SW 1271 (cell line): ENCODE measurements at regions not wholly inside any gene's neighbourhood (a gene's known extent, or its start where the extent isn't known, plus 50 kb on each side); places are given as distances from the start of the nearest gene placed in this dataset.
"Not testable (repeated sequence)": the region's sequence is repeated elsewhere in the genome, so short reads cannot be mapped to it uniquely, and the experiment has no call there.

Source experiments
- DNase-seq, 2 experiments: peaks; one replicate each; lab custom pipeline; 2025; lab: John Stamatoyannopoulos, UW

GRCh38 chr7:145104400-145104799 is 268.5 kb upstream of the TPK1 start:
- DNase-seq, result no peak

- not testable (repeated sequence) for DNase-seq
Measured at GRCh38 chr7:145102199-145102598, 266.3 kb upstream of the TPK1 start.

GRCh38 chr7:145092766-145093165 is 256.9 kb upstream of the TPK1 start:
- DNase-seq, result no peak

GRCh38 chr7:145088111-145088745 is 252.4 kb upstream of the TPK1 start:
- DNase-seq, result no peak

DNA sequence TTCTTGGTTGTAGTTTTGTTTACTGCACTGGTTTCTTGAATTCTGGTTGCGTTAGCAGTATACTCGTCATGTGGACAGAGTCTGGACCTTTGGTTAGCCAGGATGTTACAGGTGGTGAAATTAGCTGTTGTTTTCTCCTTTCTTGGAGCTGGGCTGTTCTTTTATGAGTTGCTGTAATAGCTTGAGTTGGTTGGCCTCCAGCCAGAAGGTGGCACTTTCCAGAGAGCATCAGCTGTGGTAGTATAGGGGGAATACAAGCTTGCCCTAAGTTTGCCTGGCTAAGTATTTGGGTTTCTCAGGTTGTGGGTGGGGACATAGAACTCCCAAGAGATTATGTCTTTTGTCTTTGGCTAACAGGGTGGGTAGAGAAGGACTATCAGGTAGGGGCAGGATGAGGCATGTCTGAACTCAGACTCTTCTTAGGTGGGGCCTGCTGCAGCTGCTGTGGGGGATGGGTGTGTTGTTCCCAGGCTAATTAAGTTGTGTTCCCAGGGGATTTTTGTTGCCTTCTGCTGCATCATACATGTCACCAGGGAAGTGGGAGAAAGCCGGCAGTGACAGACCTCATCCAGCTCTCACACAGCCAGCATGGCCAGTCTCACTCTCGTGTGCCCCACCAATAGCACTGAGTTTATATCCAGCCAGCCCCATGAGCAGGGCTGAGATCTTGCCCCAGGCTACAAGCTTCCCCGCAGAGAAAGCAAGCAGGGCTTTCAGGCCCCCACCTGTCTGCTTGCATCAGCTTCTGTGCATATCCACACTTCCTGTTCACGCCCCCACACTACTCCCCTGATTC is 246.7 kb upstream of the TPK1 start:
- no peak for DNase-seq

DNA sequence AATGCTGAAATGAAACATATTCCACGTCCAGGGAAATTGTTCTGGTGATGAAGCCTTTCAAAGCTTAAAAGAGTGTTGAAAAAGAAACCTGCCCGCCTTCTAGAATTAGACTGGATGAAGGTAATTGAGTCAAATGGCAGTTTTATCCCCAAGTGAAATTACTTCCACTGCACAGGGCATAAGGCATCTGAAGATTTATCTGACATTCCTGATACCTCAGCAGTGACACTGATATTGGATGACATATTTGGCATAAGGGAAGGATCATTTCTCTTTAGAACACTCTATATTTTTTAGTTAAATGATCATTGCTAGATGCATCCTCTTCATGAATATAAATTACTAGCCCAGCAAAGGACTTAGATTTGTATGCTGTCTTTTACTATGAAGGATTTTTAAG is 229.6 kb upstream of the TPK1 start:
- DNase-seq, result no peak

- DNase-seq, result no peak
Measured at GRCh38 chr7:145064114-145064513, 228.3 kb upstream of the TPK1 start.

DNA sequence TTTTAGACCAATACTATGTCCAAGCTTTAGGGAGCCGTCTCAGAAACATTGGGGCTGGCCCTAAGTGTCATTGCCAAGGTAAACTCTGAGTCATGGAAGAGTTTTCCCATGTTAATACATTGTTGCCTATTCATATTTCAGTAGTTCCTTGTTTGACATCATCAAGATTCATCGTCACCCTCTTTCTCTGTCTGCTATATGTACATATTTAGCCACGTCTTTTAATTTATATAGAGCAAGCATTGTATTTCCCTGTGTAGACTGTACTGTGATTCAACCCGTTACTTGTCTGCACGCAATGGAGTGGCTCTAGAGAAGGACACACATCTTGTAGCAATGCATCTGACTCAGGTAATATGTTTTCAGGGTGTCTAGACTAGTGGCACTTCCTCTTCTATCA is 217.9 kb upstream of the TPK1 start:
- DNase-seq, result no peak

GRCh38 chr7:145050415-145050814 is 214.6 kb upstream of the TPK1 start:
- DNase-seq, result no peak

- DNase-seq, result peak in 1 of 2 experiments; percentile 14
Measured at GRCh38 chr7:145036604-145037405, 201.0 kb upstream of the TPK1 start.

DNA sequence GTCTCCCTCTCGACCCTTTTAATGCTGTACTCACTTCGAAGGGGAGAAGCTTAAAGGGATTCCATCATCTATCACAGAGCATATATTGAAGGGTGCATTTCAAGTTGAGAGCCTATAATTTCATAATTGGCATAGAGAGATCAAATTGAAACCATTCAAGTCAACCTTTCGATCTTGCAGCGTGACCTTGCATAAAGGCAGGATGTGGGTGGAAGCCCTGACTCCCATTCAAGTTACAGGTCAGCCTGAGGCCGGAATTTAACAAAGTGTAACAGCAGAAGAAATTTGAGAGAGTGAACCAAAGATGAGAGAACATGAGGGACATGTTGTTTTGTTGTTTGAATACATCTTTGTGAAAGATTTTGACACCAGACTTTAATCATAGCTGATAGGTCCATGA is 195.3 kb upstream of the TPK1 start:
- no peak for DNase-seq

DNA sequence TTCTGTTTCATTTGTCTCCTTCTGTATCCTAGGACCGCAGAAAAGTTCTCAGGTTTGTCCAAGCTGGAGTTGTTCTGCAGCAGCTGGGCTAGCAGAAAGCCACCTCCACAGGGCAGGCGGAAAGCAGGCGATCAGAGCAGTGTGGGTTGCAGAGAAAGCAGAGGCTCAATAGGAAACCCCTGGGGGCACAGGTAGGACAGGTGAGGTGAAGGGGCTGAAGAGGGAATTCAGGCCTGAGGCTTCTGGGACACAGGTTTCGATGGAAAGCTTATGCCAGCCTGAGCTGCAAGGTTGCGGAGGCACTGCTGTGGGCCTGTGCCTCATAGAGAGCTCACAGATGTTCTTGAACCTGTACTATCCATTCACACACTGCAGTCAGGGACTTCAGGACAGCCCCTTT is 194.9 kb upstream of the TPK1 start:
- DNase-seq, result no peak

DNA sequence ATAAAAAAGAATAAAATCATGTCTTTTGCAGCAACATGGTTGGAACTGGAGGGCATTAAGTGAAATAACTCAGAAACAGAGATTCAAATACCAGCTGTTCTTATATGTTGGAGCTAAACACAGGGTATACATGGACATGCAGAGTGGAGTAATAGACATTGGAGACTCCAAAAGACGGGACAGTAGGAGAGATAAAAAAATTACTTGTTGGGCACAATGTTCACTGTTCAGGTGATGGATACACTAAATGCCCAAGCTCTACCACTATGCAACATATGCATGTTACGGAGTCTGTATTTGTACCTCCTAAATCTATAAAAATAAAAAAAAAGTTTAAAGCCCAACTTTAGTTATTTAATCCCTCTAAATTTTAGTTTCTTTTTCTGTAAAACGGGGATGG is 184.6 kb upstream of the TPK1 start:
- no peak for DNase-seq

GRCh38 chr7:145016068-145016467 is 180.2 kb upstream of the TPK1 start:
- no peak for DNase-seq

GRCh38 chr7:145009876-145010275 is 174.0 kb upstream of the TPK1 start:
- no peak for DNase-seq

DNA sequence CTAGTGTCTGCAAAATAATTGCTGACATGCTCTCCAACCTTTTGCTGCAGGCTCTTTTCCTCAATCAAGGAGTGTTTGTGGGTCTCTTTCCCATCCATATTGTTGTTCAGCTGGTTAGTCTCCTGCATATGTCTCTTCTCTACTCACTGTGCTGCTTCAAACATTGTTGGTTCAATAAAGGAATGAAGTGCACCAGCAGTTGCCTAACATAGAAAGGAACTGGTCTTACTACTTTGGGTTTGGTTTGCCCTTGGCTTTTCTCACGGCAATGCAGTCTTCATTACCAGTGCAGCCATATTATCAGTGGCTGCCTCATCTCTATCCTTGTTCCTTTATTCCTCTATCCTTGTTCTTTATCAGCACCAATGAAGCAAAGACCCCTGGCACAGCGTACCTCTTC is 169.7 kb upstream of the TPK1 start:
- no peak for DNase-seq

- DNase-seq, result no peak
Measured at GRCh38 chr7:144997512-144997911, 161.7 kb upstream of the TPK1 start.

DNA sequence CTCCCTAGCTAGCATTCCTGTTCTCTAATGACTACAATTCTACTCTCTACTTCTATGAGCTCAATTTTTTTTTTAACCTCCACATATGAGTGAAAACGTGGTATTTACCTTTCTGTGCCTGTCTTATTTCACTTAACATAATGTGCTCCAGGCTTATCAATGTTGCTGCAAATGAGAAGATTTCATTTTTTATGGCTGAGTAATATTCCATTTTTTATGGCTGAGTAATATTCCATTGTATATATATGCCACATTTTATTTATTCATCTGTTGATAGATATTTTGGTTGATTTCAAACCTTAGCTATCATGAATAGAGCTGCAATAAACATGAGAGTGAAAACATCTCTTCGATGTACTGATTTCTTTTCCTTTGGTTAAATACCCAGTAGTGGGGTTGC is 159.6 kb upstream of the TPK1 start:
- DNase-seq, result no peak

DNA sequence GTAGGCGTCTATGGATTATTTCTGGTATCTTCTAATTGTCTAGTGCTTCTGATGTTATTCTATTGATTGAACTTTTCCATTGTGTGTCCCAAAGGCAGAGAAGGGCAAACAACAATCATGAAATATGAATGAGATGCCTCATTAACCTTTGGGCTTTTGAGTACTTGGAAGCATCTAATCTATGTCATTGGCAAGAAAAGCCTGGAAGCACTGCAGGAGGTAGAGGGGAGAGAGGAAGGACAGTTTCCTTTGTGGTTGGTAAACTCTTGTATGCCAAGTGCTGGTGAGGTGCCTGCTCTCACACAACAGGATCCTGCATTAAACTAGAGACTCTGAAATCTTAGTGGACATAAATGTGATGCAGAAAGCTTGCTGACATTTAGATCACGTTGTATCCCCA is 155.2 kb upstream of the TPK1 start:
- no peak for DNase-seq

DNA sequence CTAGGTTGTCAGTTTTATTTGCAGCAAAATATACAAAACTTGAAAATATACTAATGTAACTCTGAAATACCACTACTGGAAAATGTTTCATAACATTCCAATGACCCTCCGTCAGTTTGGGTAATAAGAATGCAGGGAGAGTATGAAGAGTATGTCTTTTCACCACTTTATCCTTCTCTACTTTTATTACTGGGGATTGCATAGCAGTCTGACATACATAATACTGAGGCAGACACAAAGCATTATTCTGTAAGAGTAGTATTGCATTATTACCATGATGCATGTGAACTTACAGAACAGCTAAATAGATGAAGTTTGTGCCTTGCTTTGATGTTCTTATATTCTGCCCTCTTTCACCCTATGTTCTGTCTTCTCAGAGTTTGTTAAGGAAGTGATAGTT is 151.8 kb upstream of the TPK1 start:
- DNase-seq, result no peak

DNA sequence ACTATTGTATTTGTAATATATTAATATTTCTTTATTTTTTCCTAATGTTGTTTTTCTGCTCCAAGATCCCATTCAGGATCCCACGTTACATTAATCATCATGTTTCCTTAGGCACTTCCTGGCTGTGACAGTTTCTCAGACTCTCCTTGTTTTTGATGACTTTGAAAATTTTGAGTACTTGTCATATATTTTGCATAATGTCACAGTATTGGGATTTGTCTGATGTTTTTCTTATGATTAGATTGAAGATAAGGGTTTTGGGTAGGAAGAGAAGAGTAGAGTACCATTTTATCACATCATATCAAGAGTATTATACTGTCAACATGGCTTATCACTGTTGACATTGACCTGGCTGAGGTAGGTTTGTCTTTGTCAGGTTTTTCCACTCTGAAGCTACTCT is 146.3 kb upstream of the TPK1 start:
- no peak for DNase-seq

DNA sequence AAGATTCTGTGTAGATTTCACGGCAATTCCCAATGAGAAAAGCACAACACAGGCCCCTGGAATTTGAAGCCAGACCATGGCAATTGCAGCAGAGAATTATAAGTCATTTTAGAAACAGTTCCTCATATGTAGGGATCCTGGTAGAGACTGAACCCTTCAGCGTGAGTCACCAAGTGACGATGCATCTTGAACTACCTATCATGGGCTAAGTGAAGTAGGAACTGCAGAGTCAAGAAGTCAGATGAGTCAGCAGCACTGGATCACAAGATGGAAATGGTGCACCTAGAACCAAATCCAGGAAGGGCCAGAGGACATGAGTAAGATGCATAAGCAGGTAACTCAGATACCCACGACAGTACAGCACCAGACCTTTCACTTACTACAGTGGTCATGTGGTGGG is 140.0 kb upstream of the TPK1 start:
- no peak for DNase-seq

DNA sequence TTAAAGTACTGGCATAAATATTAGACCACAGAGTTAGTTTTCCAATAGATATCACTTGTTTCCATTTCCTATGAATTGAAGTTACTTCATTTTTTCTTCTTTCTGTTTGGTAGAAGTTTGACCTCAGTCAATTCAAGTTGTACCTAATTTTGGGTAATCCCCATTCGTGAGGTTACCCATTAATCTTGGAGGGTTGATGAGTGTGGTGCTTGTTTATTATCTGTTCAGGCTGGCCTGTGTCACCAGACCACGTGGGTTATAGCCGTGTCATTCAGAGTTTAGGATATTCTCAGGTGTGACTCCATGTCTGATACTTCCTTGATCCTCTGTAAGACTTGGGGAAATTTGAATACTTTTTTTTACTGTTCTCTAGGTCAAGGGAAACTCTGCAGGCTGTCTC is 133.9 kb upstream of the TPK1 start:
- DNase-seq, result no peak
